Gastroesophageal sphincter (tissue), 4 donors: ENCODE measurements at regions not wholly inside any gene's neighbourhood (a gene's known extent, or its start where the extent isn't known, plus 50 kb on each side); places are given as distances from the start of the nearest gene placed in this dataset.

Experiments used
- ATAC-seq: fragments of 150-250 bp; one replicate; pipeline ENCODE4 v1.9.1; 2016; ENCODE audit warnings: mild to moderate bottlenecking, moderate library complexity
- H3K27ac ChIP-seq, 4 donors: fragments of 200-600 bp; sonication (generic) in 3 of 4; 1 replicate in 3 of 4; 2 replicates in 1 of 4; pipeline ENCODE4 v1.5.1; 2016 to 2019
- H3K27me3 ChIP-seq: fragments of 200-600 bp; sonication (generic); one replicate; pipeline ENCODE4 v1.5.1; 2019
- H3K36me3 ChIP-seq, 2 donors: fragments of 200-600 bp; sonication (generic); one replicate each; pipeline ENCODE4 v1.5.1; 2019; ENCODE audit warnings: control low read depth in 1 of 2
- H3K4me1 ChIP-seq, 3 donors: fragments of 200-600 bp; sonication (generic); 1 replicate in 2 of 3; 2 replicates in 1 of 3; pipeline ENCODE4 v1.5.1; 2016 to 2019; ENCODE audit warnings: control low read depth in 2 of 3
- H3K4me3 ChIP-seq, 2 donors: fragments of 200-600 bp; sonication (generic); one replicate each; pipeline ENCODE4 v1.5.1; 2019; ENCODE audit warnings: mild to moderate bottlenecking in 1 of 2, moderate library complexity in 1 of 2
- H3K9me3 ChIP-seq, 3 donors: fragments of 200-600 bp; sonication (generic); one replicate each; pipeline ENCODE4 v1.5.1; 2017 to 2019; ENCODE audit warnings: control low read depth in 2 of 3
- CTCF ChIP-seq, 4 experiments: fragments of 200-600 bp in 2 of 4; fragments of 450-650 bp in 2 of 4; sonication (generic) in 1 of 4; IDR thresholded peaks; one replicate each; pipeline ENCODE4 v1.5.1; 2017 to 2019; ENCODE audit warnings: antibody characterized with exemption in 4 of 4, mild to moderate bottlenecking in 2 of 4, moderate library complexity in 2 of 4
- EP300 ChIP-seq: sonication (generic); formaldehyde crosslinking; IDR thresholded peaks from one replicate; pipeline ENCODE4 v1.6.1; 2017; ENCODE audit warnings: antibody characterized with exemption, mild to moderate bottlenecking
- POLR2A ChIP-seq, 2 donors: fragments of 450-650 bp; IDR thresholded peaks; one replicate each; pipeline ENCODE4 v1.6.1; 2017; ENCODE audit warnings: antibody characterized with exemption in 2 of 2, mild to moderate bottlenecking in 2 of 2, moderate library complexity in 1 of 2
- POLR2AphosphoS5 ChIP-seq: sonication (generic); formaldehyde crosslinking; IDR thresholded peaks from one replicate; pipeline ENCODE4 v1.6.1; 2017; ENCODE audit warnings: antibody characterized with exemption
- WGBS, 2 donors: methylation state at CpG; one replicate each; pipeline ENCODE4 v1.1.5; 2018; ENCODE audit warnings: low coverage in 1 of 2; 5-methylcytosine and 5-hydroxymethylcytosine counted together

GRCh38 chr10:130454543-130455000 lies 318.4 kb downstream of the GLRX3 start:
- 50% methylated on average over 2 of the region's 7 CpGs; no CpG with 5 or more reads in 1 of the 2 donors for WGBS, 2 donors
- no peak overlapping the region for H3K4me3 ChIP-seq
- peaks cover 24% of the 10 kb centered on the region for H3K27me3 ChIP-seq
- H3K27ac ChIP-seq = no peak overlapping the region
- H3K4me1 ChIP-seq = no peaks in the 10 kb centered on the region
- no peak for TF ChIP-seq POLR2AphosphoS5
- TF ChIP-seq EP300 = no peak
- no peak for TF ChIP-seq CTCF (IDR thresholded peaks at IDR 0.05)
- TF ChIP-seq POLR2A (IDR thresholded peaks at IDR 0.05) = no peak
- H3K9me3 ChIP-seq = no peaks in the 10 kb centered on the region
- no peak for ATAC-seq
- H3K36me3 ChIP-seq = no peaks in the 10 kb centered on the region

- H3K27me3 ChIP-seq = peaks cover 24% of the 10 kb centered on the region
- 72 to 79% methylated on average over 2 to 8 of the region's 9 CpGs for WGBS, 2 donors
- H3K36me3 ChIP-seq = no peaks in the 10 kb centered on the region
- ATAC-seq = no peak
- H3K4me1 ChIP-seq = no peaks in the 10 kb centered on the region
- H3K27ac ChIP-seq = no peak overlapping the region
- TF ChIP-seq POLR2AphosphoS5 (no peak), EP300 (no peak), POLR2A (IDR thresholded peaks at IDR 0.05) (no peak), CTCF (IDR thresholded peaks at IDR 0.05) (no peak)
- H3K4me3 ChIP-seq = no peak overlapping the region
- no peaks in the 10 kb centered on the region for H3K9me3 ChIP-seq
These were observed 319.0 kb downstream of the GLRX3 start for GRCh38 chr10:130455111-130455695.

GRCh38 chr10:130455791-130456190 lies 319.6 kb downstream of the GLRX3 start:
- no peak overlapping the region for H3K4me3 ChIP-seq
- peaks cover 24% of the 10 kb centered on the region for H3K27me3 ChIP-seq
- TF ChIP-seq EP300 (no peak), POLR2A (IDR thresholded peaks at IDR 0.05) (no peak), POLR2AphosphoS5 (no peak), CTCF (IDR thresholded peaks at IDR 0.05) (no peak)
- H3K27ac ChIP-seq = no peak overlapping the region
- H3K36me3 ChIP-seq = no peaks in the 10 kb centered on the region
- no peak for ATAC-seq
- H3K9me3 ChIP-seq = no peaks in the 10 kb centered on the region
- H3K4me1 ChIP-seq = no peaks in the 10 kb centered on the region
- WGBS, 2 donors = 83 to 96% methylated on average over 4 to 6 of the region's 7 CpGs

- no peak overlapping the region for H3K27ac ChIP-seq
- TF ChIP-seq POLR2AphosphoS5 = no peak
- no peak overlapping the region for H3K4me3 ChIP-seq
- H3K27me3 ChIP-seq = peaks cover 20% of the 10 kb centered on the region
- H3K36me3 ChIP-seq = no peaks in the 10 kb centered on the region
- no peak for ATAC-seq
- no peaks in the 10 kb centered on the region for H3K9me3 ChIP-seq
- 69 to 77% methylated on average over 4 to 6 of the region's 6 CpGs for WGBS, 2 donors
- H3K4me1 ChIP-seq = no peaks in the 10 kb centered on the region
These were observed 320.4 kb downstream of the GLRX3 start for GRCh38 chr10:130456616-130457015.

GRCh38 chr10:130458509-130458908 lies 322.3 kb downstream of the GLRX3 start:
- WGBS, 2 donors = 54 to 73% methylated on average over 4 of the region's 4 CpGs
- H3K27me3 ChIP-seq = peaks cover 20% of the 10 kb centered on the region
- no peaks in the 10 kb centered on the region for H3K4me1 ChIP-seq
- no peaks in the 10 kb centered on the region for H3K36me3 ChIP-seq
- H3K4me3 ChIP-seq = no peak overlapping the region
- ATAC-seq = no peak
- no peak overlapping the region for H3K27ac ChIP-seq
- no peaks in the 10 kb centered on the region for H3K9me3 ChIP-seq
- TF ChIP-seq EP300 = no peak
- TF ChIP-seq CTCF (IDR thresholded peaks at IDR 0.05) = no peak
